GM13976 (cell line): ENCODE measurements at regions not wholly inside any gene's neighbourhood (a gene's known extent, or its start where the extent isn't known, plus 50 kb on each side); places are given as distances from the start of the nearest gene placed in this dataset.
"Not testable (repeated sequence)": the region's sequence is repeated elsewhere in the genome, so short reads cannot be mapped to it uniquely, and the experiment has no call there.

Experiments
- DNase-seq: peaks from one replicate; pipeline ENCODE4 v3.0.0; 2012; ENCODE audit warnings: low spot score
- CTCF ChIP-seq: IDR thresholded peaks from 2 replicates; pipeline ENCODE4 v1.5.1; 2012; ENCODE audit warnings: borderline replicate concordance, mild to moderate bottlenecking; ENCODE audit not compliant: insufficient read depth; ENCODE audit errors: extremely low read depth, missing control alignments, control extremely low read depth
- in situ Hi-C: fragments of 300-500 bp; cut with MboI; formaldehyde crosslinking; loops from one replicate; pipeline ENCODE4 v1.12.0; 2022; ENCODE audit warnings: low sequenced_read_pairs, mixed read lengths, inconsistent platforms; ENCODE audit not compliant: unreplicated experiment

- no peak for TF ChIP-seq CTCF
- in situ Hi-C loops, result no loop called here
- DNase-seq, result no peak
Observed at GRCh38 chr4:177975315-177975987, 533.2 kb upstream of the AGA start.

DNA sequence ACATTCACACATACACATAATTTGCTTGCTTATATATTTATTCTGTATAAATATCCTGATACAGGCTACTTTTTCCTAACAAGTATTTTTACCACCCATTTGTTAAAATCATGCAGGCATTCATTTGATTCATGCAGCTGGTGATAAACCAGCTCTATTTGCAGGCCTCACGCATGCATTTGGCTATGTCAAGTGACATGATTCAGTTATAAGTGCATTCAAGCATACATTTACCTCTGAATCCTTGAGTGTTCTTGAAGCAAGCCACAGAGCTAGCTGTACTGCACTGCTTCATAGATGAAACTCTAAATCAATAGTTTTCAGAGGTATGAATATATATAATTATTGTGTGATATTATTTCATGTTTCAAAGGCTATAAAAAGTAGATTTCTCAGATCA lies 544.0 kb upstream of the AGA start:
- in situ Hi-C loops, result no loop called here
- no peak for DNase-seq
- TF ChIP-seq CTCF, result no peak

DNA sequence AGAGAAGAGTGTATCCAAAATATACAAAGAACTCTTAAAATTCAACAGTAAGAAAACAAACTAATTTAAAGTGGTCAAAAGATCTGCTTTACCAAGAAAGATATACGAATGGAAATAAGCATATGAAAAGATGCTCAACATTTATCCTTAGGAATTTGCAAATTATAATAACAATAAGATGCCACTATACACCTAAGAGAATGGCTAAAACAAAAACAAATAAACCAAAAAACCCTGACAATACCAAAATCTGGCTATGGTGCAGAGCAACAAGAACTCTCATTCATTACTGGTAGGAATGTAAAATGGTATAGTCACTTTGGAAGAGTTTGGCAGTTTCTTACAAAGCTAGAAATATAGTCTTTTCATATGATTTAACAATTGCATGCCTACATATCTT lies 545.7 kb upstream of the AGA start:
- in situ Hi-C loops, result no loop called here
- no peak for TF ChIP-seq CTCF
- DNase-seq, result no peak

- TF ChIP-seq CTCF, result no peak
- DNase-seq, result no peak
- in situ Hi-C loops, result no loop called here
Observed at GRCh38 chr4:177989503-177990201, 547.4 kb upstream of the AGA start.

DNA sequence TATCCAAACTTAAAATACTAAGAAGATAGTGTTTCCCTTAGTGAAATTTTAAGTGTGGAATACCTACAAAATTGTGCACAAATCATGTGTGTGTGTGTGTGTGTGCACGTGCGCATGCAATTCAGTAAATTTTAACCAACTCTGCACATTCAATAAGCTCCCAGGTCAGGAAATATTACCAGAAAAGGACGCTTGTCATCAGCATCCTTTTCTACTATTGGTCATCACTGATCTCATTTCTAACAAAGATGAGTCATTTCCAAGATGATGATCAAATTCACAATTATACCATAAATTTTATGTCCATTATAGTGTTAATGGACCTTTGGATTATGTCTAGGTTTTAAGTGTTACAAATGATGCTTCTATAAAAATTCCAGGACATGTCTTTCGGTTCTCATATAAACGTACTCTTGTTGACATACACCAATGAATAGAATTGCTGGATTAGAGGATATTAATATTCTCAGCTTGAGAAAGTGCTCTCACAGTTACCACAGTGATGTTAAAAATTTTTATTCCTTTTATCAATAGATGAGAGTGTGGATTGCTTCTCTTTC lies 560.9 kb upstream of the AGA start:
- no peak for DNase-seq
- in situ Hi-C loops, result no loop called here
- no peak for TF ChIP-seq CTCF

- in situ Hi-C loops, result no loop called here
- no peak for DNase-seq
- no peak for TF ChIP-seq CTCF
Observed at GRCh38 chr4:178010596-178010995, 568.4 kb upstream of the AGA start.

DNA sequence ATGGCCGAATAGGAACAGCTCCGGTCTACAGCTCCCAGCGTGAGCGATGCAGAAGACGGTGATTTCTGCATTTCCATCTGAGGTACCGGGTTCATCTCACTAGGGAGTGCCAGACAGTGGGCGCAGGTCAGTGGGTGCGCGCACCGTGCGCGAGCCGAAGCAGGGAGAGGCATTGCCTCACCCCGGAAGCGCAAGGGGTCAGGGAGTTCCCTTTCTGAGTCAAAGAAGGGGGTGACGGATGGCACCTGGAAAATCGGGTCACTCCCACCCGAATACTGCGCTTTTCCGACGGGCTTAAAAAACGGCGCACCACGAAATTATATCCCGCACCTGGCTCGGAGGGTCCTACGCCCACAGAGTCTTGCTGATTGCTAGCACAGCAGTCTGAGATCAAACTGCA lies 572.8 kb upstream of the AGA start:
- in situ Hi-C loops, DNase-seq: not testable (repeated sequence)
